ENCODE measurements at regions not wholly inside any gene's neighbourhood (a gene's known extent, or its start where the extent isn't known, plus 50 kb on each side); places are given as distances from the start of the nearest gene placed in this dataset.

- DNase-seq: no peak
Observed at GRCh38 chr3:64935971-64936370, 248.2 kb upstream of the ADAMTS9 start.

GRCh38 chr3:64932666-64933342, 245.0 kb upstream of the ADAMTS9 start:
- no peak for DNase-seq

- no peak for DNase-seq
Observed at GRCh38 chr3:64932016-64932518, 244.3 kb upstream of the ADAMTS9 start.

GRCh38 chr3:64930891-64931290, 243.1 kb upstream of the ADAMTS9 start:
- no peak for DNase-seq

- DNase-seq: no peak
Observed at GRCh38 chr3:64928683-64929082, 240.9 kb upstream of the ADAMTS9 start.

- no peak for DNase-seq
Observed at GRCh38 chr3:64927689-64928088, 239.9 kb upstream of the ADAMTS9 start.

- no peak for DNase-seq
Observed at GRCh38 chr3:64925575-64925974, 237.8 kb upstream of the ADAMTS9 start.

GRCh38 chr3:64924961-64925360, 237.2 kb upstream of the ADAMTS9 start:
- no peak for DNase-seq

- DNase-seq: no peak
Observed at GRCh38 chr3:64922213-64922612, 234.4 kb upstream of the ADAMTS9 start.

GRCh38 chr3:64921281-64922065, 233.7 kb upstream of the ADAMTS9 start:
- DNase-seq: no peak

- no peak for DNase-seq
Observed at GRCh38 chr3:64919934-64920333, 232.1 kb upstream of the ADAMTS9 start.

GRCh38 chr3:64918989-64919388, 231.2 kb upstream of the ADAMTS9 start:
- no peak for DNase-seq

- DNase-seq: no peak
Observed at GRCh38 chr3:64917914-64918453, 230.2 kb upstream of the ADAMTS9 start.

GRCh38 chr3:64916937-64917336, 229.1 kb upstream of the ADAMTS9 start:
- no peak for DNase-seq

- no peak for DNase-seq
Observed at GRCh38 chr3:64916192-64916798, 228.5 kb upstream of the ADAMTS9 start.

GRCh38 chr3:64915778-64916177, 228.0 kb upstream of the ADAMTS9 start:
- DNase-seq: no peak

- DNase-seq: no peak
Observed at GRCh38 chr3:64913515-64913914, 225.7 kb upstream of the ADAMTS9 start.

GRCh38 chr3:64911138-64911537, 223.3 kb upstream of the ADAMTS9 start:
- no peak for DNase-seq

- no peak for DNase-seq
Observed at GRCh38 chr3:64909757-64910467, 222.1 kb upstream of the ADAMTS9 start.

- DNase-seq: no peak
Observed at GRCh38 chr3:64909011-64909410, 221.2 kb upstream of the ADAMTS9 start.

- no peak for DNase-seq
Observed at GRCh38 chr3:64908251-64908685, 220.5 kb upstream of the ADAMTS9 start.

GRCh38 chr3:64905906-64906410, 218.2 kb upstream of the ADAMTS9 start:
- DNase-seq: no peak

- no peak for DNase-seq
Observed at GRCh38 chr3:64903006-64903405, 215.2 kb upstream of the ADAMTS9 start.
